ENCODE measurements at regions not wholly inside any gene's neighbourhood (a gene's known extent, or its start where the extent isn't known, plus 50 kb on each side); places are given as distances from the start of the nearest gene placed in this dataset.
"Not testable (repeated sequence)": the region's sequence is repeated elsewhere in the genome, so short reads cannot be mapped to it uniquely, and the experiment has no call there.

DNA sequence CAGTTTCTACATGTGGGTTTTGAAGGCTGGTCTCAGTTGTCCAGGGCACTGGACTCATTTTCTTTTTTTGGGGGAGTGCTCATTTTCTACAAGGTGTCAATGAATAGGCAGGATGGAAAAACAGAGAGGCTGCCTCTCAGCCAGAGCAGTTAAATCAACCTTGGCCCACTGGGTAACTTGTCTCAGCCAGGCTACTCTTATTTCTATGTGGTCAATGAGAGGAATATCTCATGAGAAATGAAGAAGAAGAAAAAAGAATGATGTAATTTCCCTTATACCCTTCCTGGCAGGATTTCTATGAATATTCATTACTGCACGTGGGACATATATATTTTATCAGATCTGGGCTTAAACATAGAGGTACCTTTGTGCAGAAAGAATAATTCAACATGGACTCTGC, 155.2 kb upstream of the E2F7 start:
- H3K36me3 Mint-ChIP-seq: no peaks in the 10 kb centered on the region
- DNase-seq (no peak), ATAC-seq (ENCODE audit: low read depth in 2 of 2) (no peak)
- no peak overlapping the region for H3K4me3 Mint-ChIP-seq
- no peaks in the 10 kb centered on the region for H3K4me1 Mint-ChIP-seq
- no peak overlapping the region for H3K27ac Mint-ChIP-seq
- H3K9me3 Mint-ChIP-seq: peaks cover 0 to 4% (median 1%) of the 10 kb centered on the region in 7 donors
- H3K27me3 Mint-ChIP-seq: peaks cover 3 to 8% (median 5%) of the 10 kb centered on the region in 3 donors

DNA sequence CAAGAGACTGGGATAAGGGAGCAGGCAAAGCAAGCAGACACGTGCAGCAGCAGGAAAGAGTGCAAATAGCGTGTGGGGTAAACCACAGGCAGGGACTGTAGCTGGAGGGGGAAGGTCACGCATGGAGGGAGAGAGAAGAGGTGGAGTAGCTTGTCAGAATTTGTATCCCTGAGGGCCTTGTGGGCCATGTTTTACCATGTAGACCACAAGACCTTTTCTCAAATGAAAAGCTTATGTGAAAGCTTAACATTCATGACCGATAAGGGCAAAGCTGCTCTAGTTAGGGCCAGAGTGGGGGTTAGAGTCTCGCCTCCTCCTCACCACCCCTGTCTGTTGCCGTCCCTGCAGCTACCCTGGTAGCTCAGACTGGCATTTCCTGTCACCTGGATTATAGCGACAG, 152.9 kb upstream of the E2F7 start:
- H3K27me3 Mint-ChIP-seq: peaks cover 5 to 8% (median 7%) of the 10 kb centered on the region in 3 donors
- no peaks in the 10 kb centered on the region for H3K36me3 Mint-ChIP-seq
- DNase-seq: no peak
- H3K27ac Mint-ChIP-seq: no peak overlapping the region
- peaks cover 0 to 8% (median 0%) of the 10 kb centered on the region in 7 donors for H3K9me3 Mint-ChIP-seq
- ATAC-seq (ENCODE audit: low read depth in 2 of 2): no peak
- H3K4me1 Mint-ChIP-seq: no peaks in the 10 kb centered on the region
- no peak overlapping the region for H3K4me3 Mint-ChIP-seq

DNA sequence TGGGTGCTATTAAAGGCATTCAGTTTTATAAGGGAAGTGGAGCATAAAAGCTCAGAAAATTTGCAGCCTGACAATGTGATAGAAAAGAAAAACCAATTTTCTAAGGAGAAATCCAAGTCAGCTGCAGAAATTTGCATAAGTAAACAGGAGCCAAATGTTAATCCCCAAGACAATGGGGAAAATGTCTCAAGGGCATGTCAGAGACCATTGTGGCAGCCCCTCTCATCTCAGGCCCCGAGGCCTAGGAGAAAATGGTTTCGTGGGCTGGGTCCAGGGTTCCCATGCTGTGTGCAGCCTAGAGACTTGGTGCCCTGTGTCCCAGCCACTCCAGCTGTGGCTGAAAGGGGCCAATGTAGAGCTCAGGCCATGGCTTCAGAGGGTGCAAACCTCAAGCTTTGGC, 150.8 kb upstream of the E2F7 start:
- ATAC-seq (ENCODE audit: low read depth in 2 of 2); H3K4me3 Mint-ChIP-seq; DNase-seq; H3K27ac Mint-ChIP-seq; H3K36me3 Mint-ChIP-seq; H3K4me1 Mint-ChIP-seq; H3K27me3 Mint-ChIP-seq: not testable (repeated sequence)
- peaks cover 0 to 15% (median 4%) of the 10 kb centered on the region in 7 donors for H3K9me3 Mint-ChIP-seq

DNA sequence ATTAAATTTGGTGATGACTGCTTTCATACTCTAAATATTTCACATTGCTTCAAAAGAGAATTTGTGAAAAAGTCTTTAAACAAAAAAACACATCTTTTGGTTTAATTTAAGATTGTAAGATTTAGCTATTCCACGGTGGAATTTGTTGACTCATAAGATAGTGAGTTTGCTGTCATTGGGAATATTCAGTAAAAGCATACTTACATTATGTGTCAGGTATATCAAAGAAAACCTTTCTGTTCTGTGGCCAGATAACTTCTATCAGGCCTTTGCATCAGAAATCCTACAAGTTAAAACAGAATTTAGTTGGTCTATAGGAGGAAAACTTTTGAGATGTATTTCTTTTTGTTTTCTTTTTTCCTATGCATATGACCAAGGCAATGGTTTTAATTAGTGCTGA, 148.8 kb upstream of the E2F7 start:
- DNase-seq: no peak
- ATAC-seq (ENCODE audit: low read depth in 2 of 2): no peak
- Mint-ChIP-seq H3K27ac (no peak overlapping the region), H3K27me3 (peaks cover 0 to 7% (median 0%) of the 10 kb centered on the region in 3 donors), H3K36me3 (no peaks in the 10 kb centered on the region), H3K4me1 (no peaks in the 10 kb centered on the region), H3K4me3 (no peak overlapping the region), H3K9me3 (peaks cover 6 to 21% (median 12%) of the 10 kb centered on the region in 7 donors)

DNA sequence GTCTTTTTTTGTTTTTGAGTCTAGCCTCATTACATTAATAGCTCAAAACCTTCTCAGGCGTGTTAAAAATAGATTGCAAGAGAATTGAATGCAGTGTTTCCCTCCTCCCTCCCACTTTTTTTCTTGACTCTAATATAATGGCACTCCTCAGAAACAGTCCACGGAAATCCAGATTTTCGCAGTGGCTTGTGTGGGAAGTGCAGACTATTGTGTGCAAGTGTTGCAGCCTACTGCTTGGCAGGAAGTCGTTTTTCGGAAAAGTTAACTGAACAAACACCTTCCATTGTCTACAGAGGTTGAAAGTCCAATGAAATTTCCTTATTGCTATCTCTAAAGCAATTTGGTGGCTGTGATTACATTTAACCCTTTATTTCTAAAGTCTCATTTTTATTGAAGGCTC, 147.9 kb upstream of the E2F7 start:
- no peaks in the 10 kb centered on the region for H3K36me3 Mint-ChIP-seq
- H3K27ac Mint-ChIP-seq: no peak overlapping the region
- H3K27me3 Mint-ChIP-seq: peaks cover 0 to 7% (median 0%) of the 10 kb centered on the region in 3 donors
- no peak for DNase-seq
- H3K4me3 Mint-ChIP-seq: peak overlapping the region in 1 of 8 donors; percentile 24
- no peaks in the 10 kb centered on the region for H3K4me1 Mint-ChIP-seq
- H3K9me3 Mint-ChIP-seq: peaks cover 6 to 21% (median 12%) of the 10 kb centered on the region in 7 donors
- ATAC-seq (ENCODE audit: low read depth in 2 of 2): no peak

DNA sequence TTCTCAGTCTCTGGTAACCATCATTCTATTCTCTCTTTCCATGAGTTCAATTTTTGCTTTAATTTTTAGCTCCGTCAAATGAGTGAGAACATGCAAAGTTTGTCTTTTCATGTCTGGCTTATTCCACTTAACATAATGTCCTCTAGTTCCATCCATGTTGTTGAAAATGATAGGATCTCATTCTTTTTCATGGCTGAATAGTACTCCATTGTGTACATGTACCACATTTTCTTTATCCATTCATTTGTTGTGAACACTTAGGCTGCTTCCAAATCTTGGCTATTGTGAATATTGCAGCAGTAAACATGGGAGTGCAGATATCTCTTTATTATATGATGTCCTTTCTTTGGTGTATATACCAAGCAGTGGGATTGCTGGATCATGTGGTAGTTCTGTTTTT, 145.4 kb upstream of the E2F7 start:
- Mint-ChIP-seq H3K9me3 (peaks cover 6 to 19% (median 12%) of the 10 kb centered on the region in 7 donors), H3K27me3 (peaks cover 0 to 5% (median 0%) of the 10 kb centered on the region in 3 donors), H3K36me3 (no peaks in the 10 kb centered on the region), H3K27ac (no peak overlapping the region), H3K4me3 (no peak overlapping the region), H3K4me1 (no peaks in the 10 kb centered on the region)
- ATAC-seq (ENCODE audit: low read depth in 2 of 2) (no peak), DNase-seq (no peak)

DNA sequence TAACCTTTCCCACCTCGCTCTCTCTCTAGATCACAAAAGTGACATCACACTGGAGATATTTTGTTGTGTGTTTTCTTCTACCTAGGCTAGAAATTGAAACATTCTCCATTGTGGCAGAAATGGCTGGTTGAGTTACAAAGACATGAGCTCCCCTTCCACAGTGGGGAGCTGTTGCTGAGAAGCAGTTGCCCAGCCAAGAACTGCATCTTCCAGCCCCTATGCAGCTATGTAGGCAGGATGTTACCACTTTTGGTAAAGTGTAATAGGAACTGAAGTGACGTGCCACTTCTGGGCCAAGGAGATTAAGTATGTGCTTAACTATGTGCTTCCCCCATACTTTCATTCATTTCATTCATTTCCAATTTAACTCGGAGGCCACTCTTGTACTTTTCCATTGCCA, 138.7 kb upstream of the E2F7 start:
- Mint-ChIP-seq H3K36me3 (no peaks in the 10 kb centered on the region), H3K4me1 (no peaks in the 10 kb centered on the region), H3K27ac (no peak overlapping the region), H3K27me3 (no peaks in the 10 kb centered on the region), H3K9me3 (peaks cover 0 to 6% (median 0%) of the 10 kb centered on the region in 7 donors), H3K4me3 (no peak overlapping the region)
- ATAC-seq (ENCODE audit: low read depth in 2 of 2) (no peak), DNase-seq (no peak)

DNA sequence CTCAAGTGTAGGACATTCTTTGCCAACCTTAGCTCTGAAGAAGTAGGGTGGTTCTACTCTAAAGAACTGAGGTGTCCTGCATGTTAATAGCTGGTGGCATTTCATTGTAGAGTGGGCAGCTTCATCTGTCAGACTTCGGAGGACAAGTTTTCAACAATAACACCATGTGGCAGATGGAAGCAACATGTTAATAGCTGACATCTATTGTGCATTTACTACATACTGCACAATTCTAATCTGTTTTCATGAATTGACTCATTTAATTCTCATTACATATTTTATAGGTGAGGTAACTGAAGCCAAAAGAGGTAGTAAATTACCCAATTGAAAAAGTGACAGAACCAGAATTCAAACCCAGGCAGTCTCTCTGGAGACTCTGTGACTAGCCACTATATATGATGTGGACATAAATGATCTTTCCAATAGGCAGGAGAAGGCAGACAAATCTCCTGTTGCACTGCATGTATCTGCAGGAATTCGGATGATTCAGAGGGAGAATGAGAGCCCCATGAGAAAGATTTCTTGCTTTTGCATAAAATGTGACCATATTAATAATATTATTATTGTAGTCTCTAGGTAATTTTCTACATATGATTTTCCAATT, 137.2 kb upstream of the E2F7 start:
- H3K4me1 Mint-ChIP-seq: no peaks in the 10 kb centered on the region
- no peak for ATAC-seq (ENCODE audit: low read depth in 2 of 2)
- no peak for DNase-seq
- H3K27me3 Mint-ChIP-seq: no peaks in the 10 kb centered on the region
- H3K36me3 Mint-ChIP-seq: no peaks in the 10 kb centered on the region
- H3K4me3 Mint-ChIP-seq: no peak overlapping the region
- H3K27ac Mint-ChIP-seq: peak overlapping the region in 1 of 6 donors; percentile 20
- peaks cover 0 to 16% (median 0%) of the 10 kb centered on the region in 7 donors for H3K9me3 Mint-ChIP-seq

DNA sequence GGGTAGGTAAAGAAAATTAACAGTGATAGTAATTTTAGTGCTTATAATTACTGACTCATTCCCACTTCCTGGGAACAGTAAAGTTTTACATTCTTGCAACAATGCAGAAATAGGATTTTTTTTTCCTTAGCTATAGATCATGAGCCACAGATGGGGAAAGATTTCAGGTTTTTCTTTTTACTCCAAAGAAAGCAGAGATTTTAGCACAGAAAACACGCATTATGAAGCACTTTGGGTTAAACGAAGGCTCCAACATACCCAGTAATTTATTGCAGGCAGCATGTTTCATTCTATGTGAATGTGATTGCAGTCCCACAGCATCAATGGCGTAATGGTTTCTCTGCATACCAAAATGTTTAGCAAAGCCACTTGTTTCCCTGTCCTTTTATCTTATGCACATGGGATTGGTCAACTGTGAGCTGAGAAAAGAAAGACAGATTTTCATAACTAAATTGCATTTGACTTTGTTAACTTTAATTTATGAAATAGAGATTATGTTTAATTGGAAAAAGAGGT, 124.6 kb upstream of the E2F7 start:
- no peak overlapping the region for H3K4me3 Mint-ChIP-seq
- ATAC-seq (ENCODE audit: low read depth in 2 of 2): no peak
- H3K27ac Mint-ChIP-seq: no peak overlapping the region
- peaks cover 0 to 3% (median 0%) of the 10 kb centered on the region in 7 donors for H3K9me3 Mint-ChIP-seq
- H3K4me1 Mint-ChIP-seq: no peaks in the 10 kb centered on the region
- no peak for DNase-seq
- H3K27me3 Mint-ChIP-seq: peaks cover 0 to 8% (median 4%) of the 10 kb centered on the region in 3 donors
- H3K36me3 Mint-ChIP-seq: no peaks in the 10 kb centered on the region

DNA sequence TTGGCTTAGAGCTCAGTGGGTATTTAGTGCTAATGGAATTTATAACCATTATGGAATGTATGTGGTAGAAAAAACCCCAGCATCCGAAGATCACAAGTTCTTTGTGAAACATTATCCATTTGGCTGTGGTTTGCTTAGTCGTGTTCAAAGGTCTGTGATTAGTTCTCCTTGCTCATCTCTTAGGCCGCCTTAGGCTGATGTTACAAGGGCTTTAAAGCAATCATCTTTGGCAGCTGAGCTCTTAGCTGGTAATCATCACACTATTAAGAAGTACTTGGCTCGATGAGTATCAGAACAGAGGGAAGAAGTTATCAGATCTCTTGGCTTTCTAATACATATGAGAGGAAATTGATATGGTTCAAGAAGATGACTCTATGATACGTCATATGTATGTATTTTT, 124.1 kb upstream of the E2F7 start:
- no peak overlapping the region for H3K27ac Mint-ChIP-seq
- H3K27me3 Mint-ChIP-seq: peaks cover 0 to 8% (median 4%) of the 10 kb centered on the region in 3 donors
- ATAC-seq (ENCODE audit: low read depth in 2 of 2) (no peak), DNase-seq (no peak)
- no peaks in the 10 kb centered on the region for H3K36me3 Mint-ChIP-seq
- no peaks in the 10 kb centered on the region for H3K4me1 Mint-ChIP-seq
- no peak overlapping the region for H3K4me3 Mint-ChIP-seq
- peaks cover 0 to 3% (median 0%) of the 10 kb centered on the region in 7 donors for H3K9me3 Mint-ChIP-seq

DNA sequence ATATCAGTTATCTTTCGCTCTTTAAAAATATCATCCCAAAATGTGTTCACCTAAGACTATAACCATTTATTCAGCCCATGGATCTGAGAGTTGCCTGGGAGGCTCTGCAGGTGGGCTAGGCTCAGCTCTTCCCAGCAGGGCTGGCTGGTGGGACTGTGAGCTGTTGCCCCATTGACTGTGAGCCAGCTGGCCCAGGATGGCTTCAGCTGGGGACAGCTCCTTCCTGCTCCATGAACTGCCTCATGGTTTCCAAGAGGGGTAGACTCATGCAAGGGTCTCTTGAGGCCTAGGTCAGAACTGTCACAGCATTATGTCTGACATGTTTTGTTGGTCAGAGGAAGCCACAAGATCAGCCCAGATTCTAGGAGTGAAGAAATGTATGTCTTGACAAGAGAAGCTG, 114.1 kb upstream of the E2F7 start:
- DNase-seq (no peak), ATAC-seq (ENCODE audit: low read depth in 2 of 2) (no peak)
- H3K27ac Mint-ChIP-seq: no peak overlapping the region
- no peaks in the 10 kb centered on the region for H3K36me3 Mint-ChIP-seq
- H3K27me3 Mint-ChIP-seq: peaks cover 0 to 4% (median 0%) of the 10 kb centered on the region in 3 donors
- no peaks in the 10 kb centered on the region for H3K4me1 Mint-ChIP-seq
- peaks cover 0 to 18% (median 6%) of the 10 kb centered on the region in 7 donors for H3K9me3 Mint-ChIP-seq
- H3K4me3 Mint-ChIP-seq: no peak overlapping the region

DNA sequence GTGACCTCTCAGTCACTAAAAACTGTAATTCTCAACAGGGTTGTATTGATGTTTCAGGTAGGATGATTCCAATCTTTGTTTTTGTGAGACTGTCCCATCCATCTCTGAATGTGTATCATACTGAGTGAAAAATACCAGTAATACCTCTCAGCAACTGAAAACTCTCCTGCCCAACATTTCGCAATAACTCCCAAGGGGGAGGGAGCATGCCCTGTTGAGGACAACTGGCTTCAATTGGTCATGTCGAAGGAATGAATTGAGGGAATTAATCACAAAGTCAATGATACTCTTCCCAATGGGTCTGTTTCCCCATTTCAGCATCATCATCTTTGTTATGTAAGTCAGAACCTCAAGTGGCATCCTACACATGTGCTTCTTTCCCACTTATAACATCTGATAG, 102.4 kb upstream of the E2F7 start:
- Mint-ChIP-seq H3K36me3 (no peaks in the 10 kb centered on the region), H3K4me3 (no peak overlapping the region), H3K27me3 (peaks cover 0 to 8% (median 0%) of the 10 kb centered on the region in 3 donors), H3K27ac (no peak overlapping the region), H3K4me1 (no peaks in the 10 kb centered on the region), H3K9me3 (peaks cover 0 to 10% (median 0%) of the 10 kb centered on the region in 7 donors)
- ATAC-seq (ENCODE audit: low read depth in 2 of 2) (no peak), DNase-seq (no peak)

DNA sequence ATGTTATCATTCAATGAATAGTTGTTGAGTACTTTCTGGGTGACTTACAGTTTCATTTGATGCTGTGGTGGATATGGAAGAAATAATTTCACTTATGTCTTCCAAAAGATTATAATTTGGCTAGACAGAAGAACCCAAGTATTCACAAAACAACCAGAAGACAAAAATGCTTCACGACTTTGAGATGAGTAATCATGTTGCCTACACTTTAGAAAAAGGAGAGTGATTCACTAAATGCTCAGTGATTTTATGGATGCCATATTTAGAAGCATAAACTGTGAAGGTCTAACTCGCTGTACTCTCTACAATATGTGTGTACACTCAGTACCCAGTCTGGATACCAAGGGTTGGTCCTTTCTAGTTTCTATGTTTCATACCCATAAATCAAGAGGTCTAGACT, 101.3 kb upstream of the E2F7 start:
- peaks cover 0 to 4% (median 0%) of the 10 kb centered on the region in 7 donors for H3K9me3 Mint-ChIP-seq
- peaks cover 0 to 8% (median 0%) of the 10 kb centered on the region in 3 donors for H3K27me3 Mint-ChIP-seq
- no peak for DNase-seq
- ATAC-seq (ENCODE audit: low read depth in 2 of 2): no peak
- no peaks in the 10 kb centered on the region for H3K4me1 Mint-ChIP-seq
- no peak overlapping the region for H3K27ac Mint-ChIP-seq
- no peak overlapping the region for H3K4me3 Mint-ChIP-seq
- no peaks in the 10 kb centered on the region for H3K36me3 Mint-ChIP-seq
